Mesendoderm (in vitro differentiated cells): ENCODE measurements at regions not wholly inside any gene's neighbourhood (a gene's known extent, or its start where the extent isn't known, plus 50 kb on each side); places are given as distances from the start of the nearest gene placed in this dataset.
A peak's percentile ranks its signal among the peaks of the same experiment; 100 is the strongest.

Experiments used
- DNase-seq: peaks from one replicate; pipeline ENCODE4 v3.0.0; 2013
- H2AK5ac ChIP-seq: 2 replicates; pipeline ENCODE4 v1.6.1; 2013; ENCODE audit warnings: low read length, inconsistent platforms
- H2BK120ac ChIP-seq: 2 replicates; pipeline ENCODE4 v1.6.1; 2013; ENCODE audit warnings: low read depth, mild to moderate bottlenecking, low read length, moderate library complexity, mixed read lengths
- H2BK15ac ChIP-seq: replicated peaks from 2 replicates; pipeline ENCODE4 v1.6.1; 2013; ENCODE audit warnings: low read depth, mild to moderate bottlenecking, moderate library complexity
- H2BK5ac ChIP-seq: 2 replicates; pipeline ENCODE4 v1.6.1; 2013; ENCODE audit warnings: low read length, inconsistent platforms
- H3K18ac ChIP-seq: 2 replicates; pipeline ENCODE4 v1.6.1; 2013; ENCODE audit warnings: mild to moderate bottlenecking, low read length, mixed read lengths
- H3K23ac ChIP-seq: one replicate; pipeline ENCODE4 v1.6.1; 2013; ENCODE audit warnings: low read length
- H3K27ac ChIP-seq: 2 replicates; pipeline ENCODE4 v1.5.1; 2013; ENCODE audit warnings: low read depth, mild to moderate bottlenecking, inconsistent platforms, low read length, moderate library complexity
- H3K27me3 ChIP-seq: 2 replicates; pipeline ENCODE4 v1.6.1; 2013; ENCODE audit warnings: low read length, control low read depth, mild to moderate bottlenecking, inconsistent platforms; ENCODE audit not compliant: insufficient read depth, poor library complexity
- H3K36me3 ChIP-seq: 2 replicates; pipeline ENCODE4 v1.6.1; 2013; ENCODE audit warnings: low read length, inconsistent platforms; ENCODE audit not compliant: control insufficient read depth, insufficient read depth
- H3K4ac ChIP-seq: one replicate; pipeline ENCODE4 v1.6.1; 2013; ENCODE audit warnings: low read depth, mild to moderate bottlenecking, low read length, moderate library complexity
- H3K4me1 ChIP-seq: 2 replicates; pipeline ENCODE4 v1.6.1; 2013; ENCODE audit warnings: low read depth, low read length, inconsistent platforms; ENCODE audit not compliant: control insufficient read depth
- H3K4me2 ChIP-seq: 2 replicates; pipeline ENCODE4 v1.6.1; 2013; ENCODE audit warnings: low read length
- H3K4me3 ChIP-seq: 2 replicates; pipeline ENCODE4 v1.5.1; 2013; ENCODE audit warnings: mild to moderate bottlenecking, low read length
- H3K56ac ChIP-seq: one replicate; pipeline ENCODE4 v1.6.1; 2013; ENCODE audit warnings: low read length
- H3K79me1 ChIP-seq: 2 replicates; pipeline ENCODE4 v1.6.1; 2013; ENCODE audit warnings: low read length, inconsistent platforms
- H3K79me2 ChIP-seq: 2 replicates; pipeline ENCODE4 v1.6.1; 2013; ENCODE audit warnings: mild to moderate bottlenecking, low read length; ENCODE audit not compliant: control insufficient read depth, insufficient read depth
- H3K9ac ChIP-seq: 2 replicates; pipeline ENCODE4 v1.6.1; 2013; ENCODE audit warnings: low read length, inconsistent platforms
- H4K5ac ChIP-seq: one replicate; pipeline ENCODE4 v1.6.1; 2013; ENCODE audit warnings: low read length
- H4K8ac ChIP-seq: one replicate; pipeline ENCODE4 v1.6.1; 2013; ENCODE audit warnings: low read depth, mild to moderate bottlenecking, control low read depth, low read length, moderate library complexity
- WGBS: extraction: QIAGEN DNeasy Blood & Tissue Kit; methylation state at CpG from one replicate; pipeline ENCODE4 v1.1.7; 2013; ENCODE audit warnings: low lambda C conversion rate, missing lambda C conversion rate; ENCODE audit not compliant: insufficient coverage; ENCODE audit errors: extremely low coverage; 5-methylcytosine and 5-hydroxymethylcytosine counted together

DNA sequence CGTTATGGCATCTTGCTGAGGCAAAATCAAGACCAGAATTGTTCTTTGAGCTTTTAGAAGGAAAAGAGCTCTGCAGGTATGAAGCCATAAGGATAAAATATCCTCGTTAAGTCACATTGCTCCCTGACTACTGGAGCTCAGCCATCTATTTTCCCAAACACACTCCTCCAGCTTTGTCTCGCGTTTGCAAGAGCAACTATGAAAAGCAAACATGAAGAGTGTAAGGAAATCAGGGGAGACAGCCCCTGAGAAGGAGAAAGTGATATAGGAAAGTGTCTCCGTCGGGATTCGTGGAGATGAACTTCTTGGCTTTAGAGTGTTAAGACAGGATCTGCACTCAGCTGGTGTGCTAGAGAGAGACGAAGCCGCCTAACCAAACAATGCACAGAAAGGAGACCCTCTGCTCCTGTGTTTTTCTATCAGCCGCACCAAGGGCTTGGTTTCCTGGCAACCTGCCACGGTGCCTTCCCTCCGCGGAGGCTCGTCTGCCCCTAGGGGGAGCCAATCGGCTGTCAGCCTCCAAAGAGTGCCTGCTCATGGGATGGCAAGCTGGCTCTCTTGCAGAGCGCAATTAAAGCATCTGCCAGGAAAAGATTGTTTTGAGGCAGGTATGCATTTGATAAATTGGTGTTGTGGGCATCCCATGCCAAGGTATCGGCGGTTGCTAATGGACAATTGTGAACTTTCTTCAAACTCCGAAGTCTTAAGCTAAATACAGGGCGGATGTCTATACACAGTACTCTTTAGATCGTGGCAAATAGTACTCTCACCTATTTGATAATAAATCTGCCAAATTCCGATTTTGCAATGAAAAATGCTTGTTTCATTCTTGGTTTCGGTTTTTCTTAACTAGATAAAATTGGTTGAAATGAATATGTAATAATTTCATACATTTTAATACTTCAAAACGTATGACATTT lies 603.2 kb downstream of the RNF144B start:
- no peak overlapping the region for H2AK5ac ChIP-seq
- no peaks in the 10 kb centered on the region for H3K27me3 ChIP-seq
- H4K5ac ChIP-seq = no peak overlapping the region
- H3K56ac ChIP-seq = no peak overlapping the region
- no peak overlapping the region for H2BK5ac ChIP-seq
- no peak overlapping the region for H2BK15ac ChIP-seq
- H3K9ac ChIP-seq = no peak overlapping the region
- no peaks in the 10 kb centered on the region for H3K79me2 ChIP-seq
- H3K4me3 ChIP-seq = no peak overlapping the region
- no peak overlapping the region for H3K4ac ChIP-seq
- H3K36me3 ChIP-seq = no peaks in the 10 kb centered on the region
- H3K18ac ChIP-seq = no peak overlapping the region
- DNase-seq = peak; percentile 91
- no peak overlapping the region for H4K8ac ChIP-seq
- H2BK120ac ChIP-seq = no peak overlapping the region
- H3K23ac ChIP-seq = no peak overlapping the region
- H3K4me2 ChIP-seq = no peak overlapping the region
- no peaks in the 10 kb centered on the region for H3K79me1 ChIP-seq
- no CpG with 5 or more reads among the region's 24 CpGs for WGBS
- H3K4me1 ChIP-seq = no peaks in the 10 kb centered on the region
- H3K27ac ChIP-seq = no peak overlapping the region

DNA sequence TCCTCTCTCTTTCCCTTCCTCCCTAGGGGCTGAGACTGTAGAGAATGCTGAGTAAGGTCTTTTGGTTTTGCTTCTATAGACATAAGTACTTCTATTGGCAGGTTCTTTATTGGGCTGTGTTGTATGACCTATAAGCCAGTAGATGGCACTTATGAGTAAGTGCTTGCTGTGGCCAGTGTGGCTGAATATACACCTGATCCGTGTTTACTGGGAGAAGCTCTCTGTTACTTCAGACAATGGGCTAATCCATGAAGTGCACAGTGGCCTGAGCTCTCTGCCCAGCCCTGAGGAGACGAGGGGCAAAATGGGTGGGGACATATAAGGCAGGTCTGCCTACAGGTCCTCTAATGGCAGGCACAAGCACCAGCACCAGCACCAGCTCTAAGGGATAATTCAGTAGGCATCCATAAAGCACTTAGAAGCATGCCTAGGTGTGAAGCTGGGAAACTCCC lies 610.3 kb downstream of the RNF144B start:
- Histone ChIP-seq H3K79me1 (no peaks in the 10 kb centered on the region), H3K27ac (no peak overlapping the region), H2BK5ac (no peak overlapping the region), H2BK15ac (no peak overlapping the region), H3K4ac (no peak overlapping the region), H3K9ac (no peak overlapping the region), H3K56ac (no peak overlapping the region), H2AK5ac (no peak overlapping the region), H3K4me3 (no peak overlapping the region), H3K36me3 (no peaks in the 10 kb centered on the region), H3K18ac (no peak overlapping the region), H3K79me2 (no peaks in the 10 kb centered on the region), H4K5ac (no peak overlapping the region), H3K4me1 (no peaks in the 10 kb centered on the region), H4K8ac (no peak overlapping the region), H3K23ac (no peak overlapping the region), H3K4me2 (no peak overlapping the region), H2BK120ac (no peak overlapping the region), H3K27me3 (no peaks in the 10 kb centered on the region)
- peak; percentile 81 for DNase-seq
- WGBS = no CpG with 5 or more reads among the region's 2 CpGs

- no peak overlapping the region for H4K8ac ChIP-seq
- H3K18ac ChIP-seq = no peak overlapping the region
- no peak overlapping the region for H3K9ac ChIP-seq
- H3K79me1 ChIP-seq = no peaks in the 10 kb centered on the region
- no peaks in the 10 kb centered on the region for H3K36me3 ChIP-seq
- H3K56ac ChIP-seq = no peak overlapping the region
- H3K4ac ChIP-seq = no peak overlapping the region
- no peak overlapping the region for H3K23ac ChIP-seq
- H2BK120ac ChIP-seq = no peak overlapping the region
- H3K27me3 ChIP-seq = no peaks in the 10 kb centered on the region
- H3K79me2 ChIP-seq = no peaks in the 10 kb centered on the region
- WGBS = no CpG with 5 or more reads among the region's 1 CpG
- H3K27ac ChIP-seq = no peak overlapping the region
- no peak overlapping the region for H3K4me3 ChIP-seq
- H3K4me1 ChIP-seq = no peaks in the 10 kb centered on the region
- no peak overlapping the region for H2AK5ac ChIP-seq
- H4K5ac ChIP-seq = no peak overlapping the region
- no peak overlapping the region for H2BK5ac ChIP-seq
- H2BK15ac ChIP-seq = no peak overlapping the region
- H3K4me2 ChIP-seq = no peak overlapping the region
- DNase-seq = no peak
These were observed 615.9 kb downstream of the RNF144B start for GRCh38 chr6:19002976-19003560.

- Histone ChIP-seq H3K27ac (no peak overlapping the region), H3K9ac (no peak overlapping the region), H3K36me3 (no peaks in the 10 kb centered on the region), H2BK120ac (no peak overlapping the region), H2BK5ac (no peak overlapping the region), H3K4me1 (no peaks in the 10 kb centered on the region), H3K79me1 (no peaks in the 10 kb centered on the region), H3K18ac (no peak overlapping the region), H3K4ac (no peak overlapping the region), H2BK15ac (no peak overlapping the region), H4K8ac (no peak overlapping the region), H3K4me3 (no peak overlapping the region), H3K56ac (no peak overlapping the region), H3K79me2 (no peaks in the 10 kb centered on the region), H2AK5ac (no peak overlapping the region), H3K27me3 (no peaks in the 10 kb centered on the region), H3K23ac (no peak overlapping the region), H3K4me2 (no peak overlapping the region), H4K5ac (no peak overlapping the region)
- 100% methylated on average over 1 of the region's 4 CpGs for WGBS
- DNase-seq = no peak
These were observed 617.0 kb downstream of the RNF144B start for GRCh38 chr6:19004176-19004575.

- Histone ChIP-seq H4K5ac (no peak overlapping the region), H3K9ac (no peak overlapping the region), H3K4ac (no peak overlapping the region), H3K27me3 (no peaks in the 10 kb centered on the region), H3K79me1 (no peaks in the 10 kb centered on the region), H3K36me3 (no peaks in the 10 kb centered on the region), H2BK120ac (no peak overlapping the region), H3K27ac (no peak overlapping the region), H2AK5ac (no peak overlapping the region), H3K18ac (no peak overlapping the region), H3K4me1 (no peaks in the 10 kb centered on the region), H3K23ac (no peak overlapping the region), H2BK15ac (no peak overlapping the region), H3K4me3 (no peak overlapping the region), H4K8ac (no peak overlapping the region), H3K56ac (no peak overlapping the region), H2BK5ac (no peak overlapping the region), H3K4me2 (no peak overlapping the region), H3K79me2 (no peaks in the 10 kb centered on the region)
- no peak for DNase-seq
- WGBS = no CpG with 5 or more reads among the region's 3 CpGs
These were observed 622.6 kb downstream of the RNF144B start for GRCh38 chr6:19009769-19010168.
